ENCODE measurements at regions not wholly inside any gene's neighbourhood (a gene's known extent, or its start where the extent isn't known, plus 50 kb on each side); places are given as distances from the start of the nearest gene placed in this dataset.

GRCh38 chr6:156725712-156726111, 51.5 kb upstream of the ARID1B start:
- DNase-seq: no peak
- in situ Hi-C loops (cut with HindIII; ENCODE audit: low pct_ligation_motif_present, low pct_unique_long_range_greater_than_20kb, low sequenced_read_pairs): no loop called here

- in situ Hi-C loops (cut with HindIII; ENCODE audit: low pct_ligation_motif_present, low pct_unique_long_range_greater_than_20kb, low sequenced_read_pairs): no loop called here
- peak; percentile 1 for DNase-seq
Measured at GRCh38 chr6:156720691-156721685, 56.2 kb upstream of the ARID1B start.

- peak; percentile 88 for DNase-seq
- in situ Hi-C loops (cut with HindIII; ENCODE audit: low pct_ligation_motif_present, low pct_unique_long_range_greater_than_20kb, low sequenced_read_pairs): no loop called here
Measured at GRCh38 chr6:156719720-156720563, 57.2 kb upstream of the ARID1B start.

- no peak for DNase-seq
- in situ Hi-C loops (cut with HindIII; ENCODE audit: low pct_ligation_motif_present, low pct_unique_long_range_greater_than_20kb, low sequenced_read_pairs): no loop called here
Measured at GRCh38 chr6:156719395-156719719, 57.8 kb upstream of the ARID1B start.

GRCh38 chr6:156718647-156719394, 58.4 kb upstream of the ARID1B start:
- in situ Hi-C loops (cut with HindIII; ENCODE audit: low pct_ligation_motif_present, low pct_unique_long_range_greater_than_20kb, low sequenced_read_pairs): no loop called here
- no peak for DNase-seq

- no peak for DNase-seq
- in situ Hi-C loops (cut with HindIII; ENCODE audit: low pct_ligation_motif_present, low pct_unique_long_range_greater_than_20kb, low sequenced_read_pairs): no loop called here
Measured at GRCh38 chr6:156717542-156717941, 59.6 kb upstream of the ARID1B start.

GRCh38 chr6:156715839-156716238, 61.3 kb upstream of the ARID1B start:
- DNase-seq: no peak
- in situ Hi-C loops (cut with HindIII; ENCODE audit: low pct_ligation_motif_present, low pct_unique_long_range_greater_than_20kb, low sequenced_read_pairs): no loop called here

GRCh38 chr6:156713548-156713947, 63.6 kb upstream of the ARID1B start:
- in situ Hi-C loops (cut with HindIII; ENCODE audit: low pct_ligation_motif_present, low pct_unique_long_range_greater_than_20kb, low sequenced_read_pairs): no loop called here
- DNase-seq: no peak

- in situ Hi-C loops (cut with HindIII; ENCODE audit: low pct_ligation_motif_present, low pct_unique_long_range_greater_than_20kb, low sequenced_read_pairs): no loop called here
- DNase-seq: no peak
Measured at GRCh38 chr6:156710479-156710878, 66.7 kb upstream of the ARID1B start.

- DNase-seq: no peak
- in situ Hi-C loops (cut with HindIII; ENCODE audit: low pct_ligation_motif_present, low pct_unique_long_range_greater_than_20kb, low sequenced_read_pairs): no loop called here
Measured at GRCh38 chr6:156707818-156708217, 69.4 kb upstream of the ARID1B start.

GRCh38 chr6:156703719-156704118, 73.5 kb upstream of the ARID1B start:
- no peak for DNase-seq
- in situ Hi-C loops (cut with HindIII; ENCODE audit: low pct_ligation_motif_present, low pct_unique_long_range_greater_than_20kb, low sequenced_read_pairs): no loop called here

- in situ Hi-C loops (cut with HindIII; ENCODE audit: low pct_ligation_motif_present, low pct_unique_long_range_greater_than_20kb, low sequenced_read_pairs): no loop called here
- DNase-seq: no peak
Measured at GRCh38 chr6:156701966-156702365, 75.2 kb upstream of the ARID1B start.

- in situ Hi-C loops (cut with HindIII; ENCODE audit: low pct_ligation_motif_present, low pct_unique_long_range_greater_than_20kb, low sequenced_read_pairs): no loop called here
Measured at GRCh38 chr6:156700440-156701057, 76.6 kb upstream of the ARID1B start.

GRCh38 chr6:156699935-156700334, 77.2 kb upstream of the ARID1B start:
- no peak for DNase-seq
- in situ Hi-C loops (cut with HindIII; ENCODE audit: low pct_ligation_motif_present, low pct_unique_long_range_greater_than_20kb, low sequenced_read_pairs): no loop called here

More at GRCh38 chr6:156700440-156701057, 76.6 kb upstream of the ARID1B start:
- no peak for DNase-seq

- in situ Hi-C loops (cut with HindIII; ENCODE audit: low pct_ligation_motif_present, low pct_unique_long_range_greater_than_20kb, low sequenced_read_pairs): no loop called here
- DNase-seq: peak; percentile 33
Measured at GRCh38 chr6:156699017-156699421, 78.2 kb upstream of the ARID1B start.

- in situ Hi-C loops (cut with HindIII; ENCODE audit: low pct_ligation_motif_present, low pct_unique_long_range_greater_than_20kb, low sequenced_read_pairs): no loop called here
- DNase-seq: no peak
Measured at GRCh38 chr6:156698239-156699016, 78.8 kb upstream of the ARID1B start.

GRCh38 chr6:156697225-156697830, 79.8 kb upstream of the ARID1B start:
- in situ Hi-C loops (cut with HindIII; ENCODE audit: low pct_ligation_motif_present, low pct_unique_long_range_greater_than_20kb, low sequenced_read_pairs): no loop called here
- DNase-seq: no peak
